HG03135 (cell line): ENCODE measurements at regions not wholly inside any gene's neighbourhood (a gene's known extent, or its start where the extent isn't known, plus 50 kb on each side); places are given as distances from the start of the nearest gene placed in this dataset.
"Not testable (repeated sequence)": the region's sequence is repeated elsewhere in the genome, so short reads cannot be mapped to it uniquely, and the experiment has no call there.

ENCODE experiments used
- ATAC-seq: cut with Tn5 transposase; IDR thresholded peaks from one replicate; pipeline ENCODE4 v1.9.1; 2021; ENCODE audit warnings: mild to moderate bottlenecking, moderate library complexity; ENCODE audit not compliant: unreplicated experiment

- no peak for ATAC-seq
Measured at GRCh38 chrX:123013141-123013540, 170.9 kb upstream of the GRIA3 start.

GRCh38 chrX:123036401-123036800, 147.7 kb upstream of the GRIA3 start:
- ATAC-seq, result no peak

GRCh38 chrX:123049071-123049625, 134.9 kb upstream of the GRIA3 start:
- no peak for ATAC-seq

- ATAC-seq, result no peak
Measured at GRCh38 chrX:123060986-123061385, 123.1 kb upstream of the GRIA3 start.

GRCh38 chrX:123064053-123064452, 120.0 kb upstream of the GRIA3 start:
- ATAC-seq, result no peak

GRCh38 chrX:123072686-123073385, 111.2 kb upstream of the GRIA3 start:
- no peak for ATAC-seq

- no peak for ATAC-seq
Measured at GRCh38 chrX:123075947-123076561, 108.0 kb upstream of the GRIA3 start.

GRCh38 chrX:123077631-123078030, 106.4 kb upstream of the GRIA3 start:
- ATAC-seq, result no peak

GRCh38 chrX:123080065-123080464, 104.0 kb upstream of the GRIA3 start:
- no peak for ATAC-seq

GRCh38 chrX:123081776-123082175, 102.3 kb upstream of the GRIA3 start:
- no peak for ATAC-seq

- ATAC-seq, result no peak
Measured at GRCh38 chrX:123083924-123084323, 100.2 kb upstream of the GRIA3 start.

GRCh38 chrX:123084797-123085196, 99.3 kb upstream of the GRIA3 start:
- no peak for ATAC-seq

GRCh38 chrX:123085311-123085940, 98.7 kb upstream of the GRIA3 start:
- ATAC-seq, result no peak

- ATAC-seq, result no peak
Measured at GRCh38 chrX:123086768-123087167, 97.3 kb upstream of the GRIA3 start.

- no peak for ATAC-seq
Measured at GRCh38 chrX:123087326-123087725, 96.8 kb upstream of the GRIA3 start.

- no peak for ATAC-seq
Measured at GRCh38 chrX:123088331-123088730, 95.7 kb upstream of the GRIA3 start.

GRCh38 chrX:123088930-123089329, 95.1 kb upstream of the GRIA3 start:
- ATAC-seq, result no peak

- ATAC-seq, result no peak
Measured at GRCh38 chrX:123093792-123094191, 90.3 kb upstream of the GRIA3 start.

- no peak for ATAC-seq
Measured at GRCh38 chrX:123108513-123109427, 75.3 kb upstream of the GRIA3 start.

- ATAC-seq, result no peak
Measured at GRCh38 chrX:123121241-123121640, 62.8 kb upstream of the GRIA3 start.

- ATAC-seq, result not testable (repeated sequence)
Measured at GRCh38 chrX:123129805-123130204, 54.3 kb upstream of the GRIA3 start.
